GM13976 (cell line): ENCODE measurements at regions not wholly inside any gene's neighbourhood (a gene's known extent, or its start where the extent isn't known, plus 50 kb on each side); places are given as distances from the start of the nearest gene placed in this dataset.

Experiments used
- DNase-seq: peaks from one replicate; pipeline ENCODE4 v3.0.0; 2012; ENCODE audit warnings: low spot score
- CTCF ChIP-seq: IDR thresholded peaks from 2 replicates; pipeline ENCODE4 v1.5.1; 2012; ENCODE audit warnings: borderline replicate concordance, mild to moderate bottlenecking; ENCODE audit not compliant: insufficient read depth; ENCODE audit errors: extremely low read depth, missing control alignments, control extremely low read depth
- in situ Hi-C: fragments of 300-500 bp; cut with MboI; formaldehyde crosslinking; loops from one replicate; pipeline ENCODE4 v1.12.0; 2022; ENCODE audit warnings: low sequenced_read_pairs, mixed read lengths, inconsistent platforms; ENCODE audit not compliant: unreplicated experiment

DNA sequence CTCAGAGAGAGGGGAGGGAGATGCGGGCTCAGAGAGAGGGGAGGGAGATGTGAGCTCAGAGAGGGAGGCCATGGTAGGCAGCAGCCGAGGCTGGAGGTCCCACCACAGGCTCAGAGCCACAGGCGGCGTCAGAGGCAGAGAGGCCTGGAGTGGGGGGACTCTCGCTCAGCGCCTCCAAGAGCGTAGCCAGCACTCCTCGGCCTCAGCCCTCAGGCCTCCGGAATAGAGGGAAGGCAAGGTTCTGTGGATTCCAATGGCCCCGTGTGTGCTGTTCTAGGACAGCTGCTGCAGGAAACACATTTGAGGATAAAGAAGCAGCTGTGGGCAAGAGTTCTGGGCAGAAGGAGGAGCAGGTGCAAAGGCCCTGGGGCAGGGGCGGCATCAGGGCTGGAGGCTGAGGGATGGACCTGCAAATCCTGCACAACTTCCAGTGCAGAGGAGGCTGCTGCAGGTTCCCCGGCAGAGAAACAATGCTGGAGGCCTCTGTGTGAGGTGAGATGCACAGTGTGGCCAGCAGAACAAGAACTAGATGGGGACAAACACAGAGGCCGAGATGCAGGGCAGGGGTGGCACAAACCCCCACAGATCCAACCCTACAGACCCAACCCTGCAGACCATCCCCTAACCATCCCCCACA, 59.1 kb upstream of the GALNT9 start:
- in situ Hi-C loops: no loop called here
- no peak for DNase-seq
- TF ChIP-seq CTCF: no peak

GRCh38 chr12:132386926-132387497, 57.6 kb upstream of the GALNT9 start:
- TF ChIP-seq CTCF: no peak
- no peak for DNase-seq
- in situ Hi-C loops: no loop called here

DNA sequence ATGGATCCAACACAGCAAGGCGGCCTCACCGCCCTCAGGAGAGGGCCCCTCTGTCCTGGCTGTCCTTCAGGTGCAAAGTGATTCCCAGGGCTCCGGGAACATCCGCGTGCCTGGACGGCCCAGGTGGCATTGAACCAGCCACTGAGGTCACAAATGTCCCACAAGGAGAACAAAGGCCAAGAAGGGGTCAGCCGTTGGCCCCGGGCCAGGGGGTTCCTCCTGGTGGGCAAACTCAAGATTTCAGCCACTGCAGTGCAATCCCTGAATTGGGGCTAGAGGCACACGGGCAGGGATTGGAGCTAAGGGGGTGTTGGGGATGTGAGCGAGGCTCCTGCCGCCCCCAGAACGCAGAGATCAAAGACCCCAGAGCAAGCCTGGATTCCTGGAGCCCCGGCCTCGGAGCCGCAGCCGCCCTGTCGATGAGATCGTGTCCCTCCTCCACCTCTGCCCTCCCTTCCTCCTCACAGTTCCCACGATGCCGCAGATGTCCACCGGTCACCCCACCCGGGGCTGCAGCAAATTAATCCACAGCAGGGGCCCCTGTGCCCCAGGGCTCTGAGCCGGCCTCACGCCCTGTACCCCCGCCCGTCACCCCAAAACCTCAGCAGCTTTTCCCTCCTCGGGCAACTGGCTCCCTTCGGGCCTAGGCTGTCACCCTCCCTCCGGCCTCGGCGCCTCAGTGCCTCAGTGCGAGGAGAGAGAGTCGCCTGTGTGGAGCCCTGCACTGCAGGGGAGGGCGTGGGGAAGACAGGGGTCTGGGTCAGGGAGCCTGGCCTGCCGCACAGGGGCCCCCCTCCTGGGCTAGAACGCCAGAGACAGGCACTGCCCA, 56.7 kb upstream of the GALNT9 start:
- in situ Hi-C loops: no loop called here
- no peak for DNase-seq

DNA sequence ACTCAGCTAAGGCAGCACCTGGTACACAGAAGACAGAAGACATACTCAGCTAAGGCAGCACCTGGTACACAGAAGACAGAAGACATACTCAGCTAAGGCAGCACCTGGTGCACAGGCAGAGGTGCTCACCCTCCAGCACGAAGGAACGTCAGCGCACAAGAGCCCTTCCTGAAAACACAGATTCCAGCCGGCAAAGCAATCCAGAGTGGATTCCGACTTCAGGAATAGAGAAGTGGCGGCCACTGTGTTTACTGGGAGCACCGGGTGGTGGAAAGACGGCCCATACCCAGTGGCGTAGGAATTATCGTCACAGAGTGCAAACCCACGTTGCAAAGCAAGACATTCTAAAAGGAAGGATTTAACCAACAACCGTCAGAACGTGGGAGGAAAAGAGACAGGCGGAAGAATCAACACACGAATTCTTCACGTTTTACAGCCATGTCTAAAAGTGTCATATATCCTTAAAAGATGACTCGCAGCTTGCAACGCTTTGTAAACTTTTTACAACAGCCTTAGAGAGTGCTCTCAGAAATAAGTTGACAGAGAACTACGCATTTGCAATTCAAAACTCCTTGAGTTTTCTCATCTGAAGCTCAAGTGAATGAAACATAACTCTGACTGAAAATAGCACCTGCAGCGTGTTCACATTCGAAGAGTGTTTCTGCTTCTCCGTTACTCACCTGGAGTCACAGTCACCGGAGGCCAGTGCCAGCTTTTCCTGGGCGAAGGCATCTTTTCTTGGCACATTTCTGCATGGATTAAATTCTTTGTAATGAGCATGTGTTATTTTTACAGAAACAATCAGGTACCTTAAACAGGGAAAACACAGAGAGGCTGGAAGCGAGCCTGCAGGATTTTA, 55.8 kb upstream of the GALNT9 start:
- in situ Hi-C loops: no loop called here
- DNase-seq: no peak
- TF ChIP-seq CTCF: no peak

More for the DNA sequence above, 56.7 kb upstream of the GALNT9 start:
- no peak for TF ChIP-seq CTCF

DNA sequence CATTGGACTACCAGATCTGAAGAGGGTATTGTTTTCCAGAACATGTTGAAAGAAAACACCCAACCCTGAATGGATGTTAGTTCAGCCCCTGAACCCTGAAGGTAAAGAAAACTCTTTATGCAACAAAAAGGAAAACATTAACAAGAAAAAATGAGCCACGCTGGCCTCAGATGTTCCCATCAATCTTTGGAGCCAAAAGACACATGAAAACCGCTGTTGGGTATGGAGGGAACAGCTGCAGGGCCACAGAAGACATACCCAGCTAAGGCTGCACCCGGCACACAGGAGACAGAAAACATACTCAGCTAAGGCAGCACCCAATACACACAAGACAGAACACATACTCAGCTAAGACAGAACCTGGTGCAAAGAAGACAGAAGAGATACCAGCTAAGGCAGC, 51.3 kb upstream of the GALNT9 start:
- in situ Hi-C loops: no loop called here
- DNase-seq: no peak
- no peak for TF ChIP-seq CTCF

DNA sequence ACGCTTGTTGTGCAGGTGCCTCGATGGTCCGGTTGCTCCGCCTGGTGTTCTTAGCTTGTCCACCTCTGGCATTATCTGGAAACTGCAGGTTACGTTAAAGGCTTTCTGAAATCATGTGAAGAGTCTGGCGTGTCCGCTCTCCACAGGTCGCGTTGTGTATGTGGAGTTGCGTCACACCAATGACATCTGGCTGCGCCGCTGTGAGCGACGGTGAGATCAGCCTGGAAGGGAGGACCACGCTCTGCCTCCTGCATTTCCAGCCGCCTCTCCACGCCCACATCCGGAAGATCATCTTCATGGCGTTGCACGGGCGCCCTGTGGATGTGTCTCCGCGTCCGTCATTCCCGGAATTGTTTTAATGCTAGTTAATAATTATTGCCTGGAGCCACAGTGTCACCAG, 50.6 kb upstream of the GALNT9 start:
- in situ Hi-C loops: no loop called here
- DNase-seq: no peak
- no peak for TF ChIP-seq CTCF
